ENCODE measurements at regions not wholly inside any gene's neighbourhood (a gene's known extent, or its start where the extent isn't known, plus 50 kb on each side); places are given as distances from the start of the nearest gene placed in this dataset.

- TF ChIP-seq CTCF (IDR thresholded peaks at IDR 0.05), result no peak
Observed at GRCh38 chr11:115687934-115688333, 183.7 kb upstream of the CADM1 start.

- TF ChIP-seq CTCF (IDR thresholded peaks at IDR 0.05), result no peak
Observed at GRCh38 chr11:115684699-115685098, 180.5 kb upstream of the CADM1 start.

- TF ChIP-seq CTCF (IDR thresholded peaks at IDR 0.05), result no peak
Observed at GRCh38 chr11:115684135-115684534, 179.9 kb upstream of the CADM1 start.

- no peak for TF ChIP-seq CTCF (IDR thresholded peaks at IDR 0.05)
Observed at GRCh38 chr11:115682888-115683287, 178.7 kb upstream of the CADM1 start.

GRCh38 chr11:115682101-115682500, 177.9 kb upstream of the CADM1 start:
- TF ChIP-seq CTCF (IDR thresholded peaks at IDR 0.05), result no peak

- no peak for TF ChIP-seq CTCF (IDR thresholded peaks at IDR 0.05)
Observed at GRCh38 chr11:115679945-115680344, 175.7 kb upstream of the CADM1 start.

- peak; percentile 37; the same call in 1 of the 2 replicates for TF ChIP-seq CTCF (IDR thresholded peaks at IDR 0.05)
Observed at GRCh38 chr11:115678942-115679341, 174.7 kb upstream of the CADM1 start.

GRCh38 chr11:115677190-115677589, 173.0 kb upstream of the CADM1 start:
- no peak for TF ChIP-seq CTCF (IDR thresholded peaks at IDR 0.05)

Measured in LNCAP (cell line).